ENCODE measurements at regions not wholly inside any gene's neighbourhood (a gene's known extent, or its start where the extent isn't known, plus 50 kb on each side); places are given as distances from the start of the nearest gene placed in this dataset.
A peak's percentile ranks its signal among the peaks of the same experiment; 100 is the strongest.

GRCh38 chr4:31647786-31648185, 927.6 kb downstream of the PCDH7 start:
- TF ChIP-seq CEBPB (IDR thresholded peaks at IDR 0.05) (no peak), MAX (IDR thresholded peaks at IDR 0.05) (no peak), NFIC (IDR thresholded peaks at IDR 0.05) (no peak), RAD21 (IDR thresholded peaks at IDR 0.05; ENCODE audit: low read depth) (no peak), TAF1 (IDR thresholded peaks at IDR 0.05; ENCODE audit: low read depth) (no peak), EGR1 (IDR thresholded peaks at IDR 0.05) (no peak), FOXM1 (IDR thresholded peaks at IDR 0.05; ENCODE audit: borderline replicate concordance, low read depth) (no peak), YY1 (IDR thresholded peaks at IDR 0.05; ENCODE audit: low read depth) (no peak), CREB1 (IDR thresholded peaks at IDR 0.05; ENCODE audit: low read depth) (no peak), ZBTB7A (IDR thresholded peaks at IDR 0.05; ENCODE audit: low read depth) (no peak), EP300 (IDR thresholded peaks at IDR 0.05; ENCODE audit: borderline replicate concordance) (no peak), TEAD4 (IDR thresholded peaks at IDR 0.05) (no peak), TCF12 (IDR thresholded peaks at IDR 0.05; ENCODE audit: low read depth) (no peak)
- TF ChIP-seq, protein P1, sequence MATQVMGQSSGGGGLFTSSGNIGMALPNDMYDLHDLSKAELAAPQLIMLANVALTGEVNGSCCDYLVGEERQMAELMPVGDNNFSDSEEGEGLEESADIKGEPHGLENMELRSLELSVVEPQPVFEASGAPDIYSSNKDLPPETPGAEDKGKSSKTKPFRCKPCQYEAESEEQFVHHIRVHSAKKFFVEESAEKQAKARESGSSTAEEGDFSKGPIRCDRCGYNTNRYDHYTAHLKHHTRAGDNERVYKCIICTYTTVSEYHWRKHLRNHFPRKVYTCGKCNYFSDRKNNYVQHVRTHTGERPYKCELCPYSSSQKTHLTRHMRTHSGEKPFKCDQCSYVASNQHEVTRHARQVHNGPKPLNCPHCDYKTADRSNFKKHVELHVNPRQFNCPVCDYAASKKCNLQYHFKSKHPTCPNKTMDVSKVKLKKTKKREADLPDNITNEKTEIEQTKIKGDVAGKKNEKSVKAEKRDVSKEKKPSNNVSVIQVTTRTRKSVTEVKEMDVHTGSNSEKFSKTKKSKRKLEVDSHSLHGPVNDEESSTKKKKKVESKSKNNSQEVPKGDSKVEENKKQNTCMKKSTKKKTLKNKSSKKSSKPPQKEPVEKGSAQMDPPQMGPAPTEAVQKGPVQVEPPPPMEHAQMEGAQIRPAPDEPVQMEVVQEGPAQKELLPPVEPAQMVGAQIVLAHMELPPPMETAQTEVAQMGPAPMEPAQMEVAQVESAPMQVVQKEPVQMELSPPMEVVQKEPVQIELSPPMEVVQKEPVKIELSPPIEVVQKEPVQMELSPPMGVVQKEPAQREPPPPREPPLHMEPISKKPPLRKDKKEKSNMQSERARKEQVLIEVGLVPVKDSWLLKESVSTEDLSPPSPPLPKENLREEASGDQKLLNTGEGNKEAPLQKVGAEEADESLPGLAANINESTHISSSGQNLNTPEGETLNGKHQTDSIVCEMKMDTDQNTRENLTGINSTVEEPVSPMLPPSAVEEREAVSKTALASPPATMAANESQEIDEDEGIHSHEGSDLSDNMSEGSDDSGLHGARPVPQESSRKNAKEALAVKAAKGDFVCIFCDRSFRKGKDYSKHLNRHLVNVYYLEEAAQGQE (IDR thresholded peaks at IDR 0.05; ENCODE audit: low read depth): no peak
- TF ChIP-seq, protein P2, sequence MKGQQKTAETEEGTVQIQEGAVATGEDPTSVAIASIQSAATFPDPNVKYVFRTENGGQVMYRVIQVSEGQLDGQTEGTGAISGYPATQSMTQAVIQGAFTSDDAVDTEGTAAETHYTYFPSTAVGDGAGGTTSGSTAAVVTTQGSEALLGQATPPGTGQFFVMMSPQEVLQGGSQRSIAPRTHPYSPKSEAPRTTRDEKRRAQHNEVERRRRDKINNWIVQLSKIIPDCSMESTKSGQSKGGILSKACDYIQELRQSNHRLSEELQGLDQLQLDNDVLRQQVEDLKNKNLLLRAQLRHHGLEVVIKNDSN (IDR thresholded peaks at IDR 0.05): no peak

GRCh38 chr4:31649878-31650277, 929.7 kb downstream of the PCDH7 start:
- TF ChIP-seq, protein P2 (IDR thresholded peaks at IDR 0.05): no peak
- TF ChIP-seq EP300 (IDR thresholded peaks at IDR 0.05; ENCODE audit: borderline replicate concordance) (no peak), TAF1 (IDR thresholded peaks at IDR 0.05; ENCODE audit: low read depth) (no peak), TEAD4 (IDR thresholded peaks at IDR 0.05) (no peak), RAD21 (IDR thresholded peaks at IDR 0.05; ENCODE audit: low read depth) (no peak), FOXM1 (IDR thresholded peaks at IDR 0.05; ENCODE audit: borderline replicate concordance, low read depth) (no peak), MAX (IDR thresholded peaks at IDR 0.05) (no peak), CREB1 (IDR thresholded peaks at IDR 0.05; ENCODE audit: low read depth) (no peak), NFIC (IDR thresholded peaks at IDR 0.05) (no peak), TCF12 (IDR thresholded peaks at IDR 0.05; ENCODE audit: low read depth) (no peak), CEBPB (IDR thresholded peaks at IDR 0.05) (no peak), YY1 (IDR thresholded peaks at IDR 0.05; ENCODE audit: low read depth) (no peak), EGR1 (IDR thresholded peaks at IDR 0.05) (no peak), ZBTB7A (IDR thresholded peaks at IDR 0.05; ENCODE audit: low read depth) (no peak)
- TF ChIP-seq, protein P1 (IDR thresholded peaks at IDR 0.05; ENCODE audit: low read depth): no peak

DNA sequence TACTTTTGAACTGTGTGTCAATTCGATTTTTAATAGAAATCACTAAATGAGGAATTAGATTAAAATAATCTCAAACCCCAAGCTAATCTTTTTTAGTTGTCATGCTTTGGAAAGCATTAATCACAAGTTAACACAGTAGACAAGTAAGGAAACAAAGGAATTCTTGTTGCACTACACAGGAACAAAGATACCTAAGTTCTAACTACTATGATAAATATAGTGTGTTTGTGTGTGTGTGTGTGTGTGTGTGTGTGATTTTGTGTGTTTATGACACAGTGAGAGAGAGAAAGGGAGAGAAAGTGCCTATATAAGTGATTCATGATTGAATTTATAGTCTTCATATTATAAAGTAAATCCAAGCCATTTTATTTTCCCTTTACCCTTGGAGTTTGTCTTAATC, 931.4 kb downstream of the PCDH7 start:
- TF ChIP-seq TAF1 (IDR thresholded peaks at IDR 0.05; ENCODE audit: low read depth) (no peak), RAD21 (IDR thresholded peaks at IDR 0.05; ENCODE audit: low read depth) (no peak), CEBPB (IDR thresholded peaks at IDR 0.05) (no peak), NFIC (IDR thresholded peaks at IDR 0.05) (no peak), EGR1 (IDR thresholded peaks at IDR 0.05) (no peak), MAX (IDR thresholded peaks at IDR 0.05) (no peak)
- TF ChIP-seq, protein P2 (IDR thresholded peaks at IDR 0.05): no peak
- TF ChIP-seq, protein P1 (IDR thresholded peaks at IDR 0.05; ENCODE audit: low read depth): no peak

GRCh38 chr4:31655328-31655727, 935.2 kb downstream of the PCDH7 start:
- no peak for TF ChIP-seq EP300 (IDR thresholded peaks at IDR 0.05; ENCODE audit: borderline replicate concordance)
- TF ChIP-seq CEBPB (IDR thresholded peaks at IDR 0.05): peak; percentile 21; the same call in 1 of the 2 replicates
